GM19438 (cell line): ENCODE measurements at regions not wholly inside any gene's neighbourhood (a gene's known extent, or its start where the extent isn't known, plus 50 kb on each side); places are given as distances from the start of the nearest gene placed in this dataset.

Experiments used
- ATAC-seq: cut with Tn5 transposase; IDR thresholded peaks from one replicate; pipeline ENCODE4 v1.9.1; 2021; ENCODE audit warnings: low read depth; ENCODE audit not compliant: unreplicated experiment

GRCh38 chr3:152051501-152052404 lies 178.3 kb downstream of the SUCNR1 start:
- ATAC-seq: no peak

DNA sequence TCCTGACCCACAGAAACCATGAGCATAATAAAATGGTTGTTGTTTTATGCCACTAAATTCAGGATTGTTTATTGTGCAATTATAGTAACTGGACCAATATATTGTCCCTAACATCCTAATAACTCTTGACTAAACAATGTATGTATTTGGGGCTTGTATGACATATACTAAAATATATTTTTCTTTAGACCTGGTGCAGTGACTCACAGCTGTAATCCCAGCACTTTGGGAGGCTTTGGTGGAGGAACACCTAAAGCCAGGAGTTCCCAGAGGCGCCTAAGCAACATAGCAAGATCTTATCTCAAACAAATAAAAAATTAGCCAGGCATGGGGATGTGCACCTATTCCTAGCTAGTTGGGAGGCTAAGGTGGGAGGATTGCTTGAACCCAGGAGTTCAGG lies 180.4 kb downstream of the SUCNR1 start:
- ATAC-seq: no peak

- peak; percentile 71 for ATAC-seq
Measured at GRCh38 chr3:152054315-152054714, 180.9 kb downstream of the SUCNR1 start.

DNA sequence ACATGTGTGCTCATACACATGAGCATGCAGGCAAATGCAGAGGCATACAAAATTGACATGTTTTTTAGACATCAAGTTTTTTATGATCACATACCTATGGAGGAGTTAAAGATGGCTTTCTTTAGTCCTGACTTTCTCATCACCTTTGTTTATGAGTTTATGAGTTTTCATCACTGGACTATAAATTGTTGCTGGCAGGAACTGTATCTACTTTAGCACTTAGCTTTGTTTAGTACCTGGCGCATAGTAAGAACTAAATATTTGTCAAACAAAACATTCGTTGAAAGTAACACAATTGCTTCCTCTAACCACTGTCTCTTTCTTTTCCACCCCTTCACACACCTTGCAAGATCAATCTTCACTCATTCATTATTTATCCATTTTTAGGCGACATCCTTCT lies 182.6 kb downstream of the SUCNR1 start:
- no peak for ATAC-seq

DNA sequence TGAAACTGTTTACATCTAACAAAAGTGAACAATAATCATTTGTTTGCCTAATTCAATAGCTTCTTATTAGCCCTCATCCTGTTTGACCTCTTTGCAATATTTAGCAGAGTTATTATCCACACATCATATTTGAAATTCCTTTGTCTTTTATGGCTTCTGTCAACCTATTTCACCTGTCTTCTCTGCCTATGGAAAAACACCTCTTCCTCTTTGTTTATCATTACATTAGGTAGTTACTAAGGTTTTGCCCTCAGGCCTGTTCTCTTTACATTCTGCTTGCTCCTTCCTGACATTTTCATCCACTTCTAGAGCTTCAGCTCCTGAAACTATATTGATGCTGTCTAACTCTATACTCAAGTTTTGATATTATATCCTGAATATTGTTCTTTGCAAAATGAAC lies 183.0 kb downstream of the SUCNR1 start:
- no peak for ATAC-seq

GRCh38 chr3:152056987-152057386 lies 183.5 kb downstream of the SUCNR1 start:
- no peak for ATAC-seq

DNA sequence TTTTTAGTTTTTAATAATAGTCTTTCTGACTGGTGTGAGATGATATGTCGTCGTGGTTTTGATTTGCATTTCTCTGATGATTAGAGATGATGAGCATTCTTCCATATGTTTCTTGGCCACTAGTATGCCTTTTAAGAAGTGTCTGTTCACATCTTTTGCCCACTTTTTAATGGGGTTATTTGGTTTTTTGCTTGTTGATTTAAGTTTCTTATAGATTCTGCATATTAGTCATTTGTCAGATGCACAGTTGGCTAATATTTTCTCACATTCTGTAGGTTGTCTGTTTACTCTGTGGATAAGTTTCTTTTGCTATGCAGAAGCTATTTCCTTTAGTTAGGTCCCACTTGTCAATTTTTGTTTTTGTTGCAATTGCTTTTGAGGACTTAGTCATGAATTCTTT lies 185.4 kb downstream of the SUCNR1 start:
- no peak for ATAC-seq

- no peak for ATAC-seq
Measured at GRCh38 chr3:152060701-152061100, 187.3 kb downstream of the SUCNR1 start.

DNA sequence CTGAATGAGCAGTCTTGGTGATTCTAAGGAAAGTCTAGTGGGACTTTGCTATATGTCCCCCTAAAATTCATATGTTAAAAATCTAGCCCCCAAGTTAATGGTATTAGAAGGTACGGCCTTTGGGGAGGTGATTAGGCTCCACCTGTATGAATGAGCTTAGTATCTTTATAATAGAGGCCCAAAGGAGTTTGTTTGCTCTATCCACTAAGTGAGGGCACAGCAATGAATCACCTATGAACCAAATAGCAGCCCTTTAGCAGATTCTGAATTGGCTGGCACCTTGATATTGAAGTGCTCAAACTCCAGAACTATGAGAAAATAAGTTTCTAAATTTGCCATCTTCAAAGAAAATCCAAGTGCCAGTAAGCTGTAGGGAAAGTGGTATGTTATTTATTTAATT lies 187.9 kb downstream of the SUCNR1 start:
- ATAC-seq: no peak

DNA sequence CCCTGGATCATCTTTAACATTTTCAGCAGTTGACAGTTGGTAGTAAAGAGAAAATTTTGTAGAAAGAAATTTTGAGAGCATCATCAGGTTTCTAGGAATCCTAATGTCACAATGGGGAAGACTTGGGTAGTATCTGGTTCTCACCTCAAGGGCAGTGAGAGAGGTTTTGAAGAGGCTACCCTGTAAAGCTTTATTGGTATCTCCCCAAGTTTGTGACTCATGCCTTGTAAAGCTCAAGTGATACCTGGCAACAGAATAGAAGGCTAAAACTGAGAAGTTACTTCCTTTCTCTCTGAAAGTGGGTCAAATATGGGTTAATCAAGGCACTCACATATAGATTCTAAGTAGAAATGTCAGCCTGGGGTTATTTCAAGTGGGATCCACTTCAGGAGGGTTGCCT lies 196.4 kb downstream of the SUCNR1 start:
- ATAC-seq: no peak

GRCh38 chr3:152071315-152071714 lies 197.4 kb upstream of the MBNL1 start:
- ATAC-seq: no peak

DNA sequence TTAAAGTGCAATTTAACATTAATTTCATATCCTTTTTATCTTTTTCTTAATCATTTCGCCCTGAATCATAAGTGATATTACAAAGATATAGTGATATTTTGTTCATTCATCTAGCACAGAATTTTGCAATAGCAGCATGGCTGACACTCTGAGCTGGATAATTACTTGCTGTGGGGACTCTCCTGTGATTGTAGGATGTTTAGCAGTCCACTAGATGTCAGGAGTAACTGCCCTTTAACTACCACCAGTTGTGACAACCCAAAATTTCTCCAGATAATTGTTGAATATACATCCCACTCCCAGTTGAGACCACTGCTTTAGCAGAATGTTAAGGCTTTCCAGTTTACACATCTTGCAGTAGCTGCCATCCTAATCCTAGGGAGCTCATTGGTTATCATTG lies 196.8 kb upstream of the MBNL1 start:
- ATAC-seq: peak; percentile 60

DNA sequence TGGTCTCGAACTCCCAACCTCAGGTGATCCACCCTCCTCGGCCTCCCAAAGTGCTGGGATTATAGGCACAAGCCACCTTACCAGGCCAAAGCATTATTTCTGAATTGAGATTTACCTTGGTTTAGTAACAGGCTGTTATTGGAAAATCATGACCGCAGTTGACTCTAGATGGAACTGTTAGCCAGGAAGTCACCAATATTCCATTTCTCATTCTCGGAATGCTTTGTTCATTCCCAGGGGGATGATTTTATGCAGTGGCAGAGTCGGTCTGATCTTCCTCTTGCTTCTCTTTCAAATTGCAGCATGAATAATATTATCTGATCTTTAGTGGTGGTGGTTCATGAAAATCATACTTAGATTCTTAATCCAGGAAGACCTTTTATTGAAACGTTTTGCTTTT lies 195.5 kb upstream of the MBNL1 start:
- no peak for ATAC-seq

- ATAC-seq: no peak
Measured at GRCh38 chr3:152076148-152076547, 192.6 kb upstream of the MBNL1 start.

DNA sequence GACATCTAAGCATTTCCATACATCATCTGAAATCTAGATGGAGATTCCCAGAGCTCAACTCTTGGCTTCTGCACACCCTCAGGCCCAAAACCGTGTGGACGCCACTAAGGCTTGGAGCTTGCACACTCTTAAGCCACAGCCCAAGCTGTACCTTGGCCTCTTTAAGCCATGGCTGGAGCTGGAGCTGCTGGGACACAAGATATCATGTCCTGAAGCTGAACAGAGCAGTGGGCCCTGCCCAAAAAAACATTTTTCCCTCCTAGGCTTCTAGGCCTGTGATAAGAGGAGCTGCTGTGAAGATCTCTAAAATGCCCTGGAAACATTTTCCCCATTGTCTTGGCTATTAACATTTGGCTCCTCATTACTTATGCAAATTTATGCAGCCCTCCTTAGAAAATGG lies 188.7 kb upstream of the MBNL1 start:
- ATAC-seq: no peak

DNA sequence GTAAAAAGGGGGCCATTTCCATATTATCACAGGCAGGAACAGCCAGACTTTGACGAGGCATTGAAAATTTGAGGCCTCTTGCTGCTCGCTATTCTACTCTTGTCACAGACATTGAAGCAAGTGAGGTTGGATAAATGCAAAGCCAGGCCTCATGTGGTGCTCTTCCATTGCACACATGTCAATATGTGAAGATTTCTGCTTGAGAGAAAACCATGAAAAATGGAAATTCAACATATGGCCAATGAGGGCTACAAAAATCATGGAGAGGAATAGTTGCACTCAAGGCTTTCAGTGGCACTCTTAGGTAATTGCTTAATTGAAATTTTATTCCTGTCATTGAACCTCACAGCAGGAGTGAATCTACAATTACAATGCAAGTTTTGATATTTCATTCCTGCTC lies 185.6 kb upstream of the MBNL1 start:
- no peak for ATAC-seq

DNA sequence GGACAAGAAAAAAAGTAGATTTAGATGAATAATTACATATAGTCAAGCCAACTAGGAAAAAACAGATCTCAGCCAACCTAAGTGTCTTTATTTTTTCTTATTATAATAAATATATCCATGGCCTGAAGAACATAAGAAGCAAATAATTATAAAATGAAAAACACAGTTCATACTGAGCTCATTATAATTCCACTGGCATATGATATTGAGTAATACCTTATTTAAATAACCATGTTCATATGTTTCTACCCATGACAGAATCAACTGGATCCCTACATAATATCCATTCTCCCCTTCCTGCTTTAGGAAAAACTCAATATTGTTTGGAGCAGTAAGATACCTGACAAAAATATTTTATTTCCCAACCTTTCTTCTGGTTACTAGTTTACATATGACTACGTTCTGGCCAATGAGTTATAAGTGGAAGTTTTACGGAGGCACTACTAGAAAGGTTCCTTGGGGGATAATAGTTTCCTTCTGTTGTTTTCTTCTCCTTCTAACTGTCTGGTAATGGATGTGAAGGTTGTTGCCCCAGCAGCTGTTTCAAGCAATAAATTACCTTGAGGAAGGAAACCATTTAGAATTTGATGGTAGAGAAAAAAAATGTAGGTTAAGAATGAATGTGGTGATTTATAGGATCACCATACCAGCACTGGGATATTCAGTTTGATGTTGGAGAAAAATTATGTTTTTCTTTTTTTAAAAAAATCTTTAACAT lies 184.1 kb upstream of the MBNL1 start:
- no peak for ATAC-seq

DNA sequence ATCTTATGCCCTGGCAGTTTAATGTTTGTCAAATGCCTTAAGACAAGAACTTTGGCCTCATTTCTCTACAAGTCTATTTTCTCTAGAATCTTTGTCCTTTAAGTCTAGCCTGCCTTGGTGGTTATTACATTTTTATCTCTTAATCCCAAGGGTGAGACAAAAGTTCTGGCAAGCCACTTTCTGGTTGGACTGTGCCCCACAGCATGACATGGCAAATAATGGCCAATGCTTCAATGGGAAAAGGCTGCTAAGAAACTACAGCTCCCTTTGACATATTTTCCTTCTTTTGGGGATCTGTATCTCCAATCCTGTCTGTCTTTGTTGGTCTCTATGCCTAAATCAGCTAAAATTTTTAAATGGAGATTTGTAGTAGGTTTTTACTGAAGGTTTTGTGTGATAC lies 181.6 kb upstream of the MBNL1 start:
- no peak for ATAC-seq

- no peak for ATAC-seq
Measured at GRCh38 chr3:152089528-152089927, 179.2 kb upstream of the MBNL1 start.

DNA sequence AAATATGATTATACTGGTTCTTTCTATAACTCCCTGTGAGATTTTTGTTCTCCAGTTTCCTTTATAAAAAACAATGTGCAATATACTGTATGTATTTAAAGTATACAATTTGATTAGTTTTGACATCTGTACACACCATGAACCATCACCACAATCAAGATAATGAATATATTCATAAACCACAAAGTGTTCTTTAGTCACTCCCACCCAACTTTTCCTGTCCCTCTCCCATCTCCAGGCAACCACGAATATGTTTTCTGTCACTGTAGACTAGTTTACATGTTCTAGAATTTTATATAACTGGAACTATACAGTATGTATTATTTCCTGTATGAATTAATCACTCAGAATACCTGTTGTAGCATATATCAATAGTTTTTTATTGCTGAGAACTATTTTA lies 177.0 kb upstream of the MBNL1 start:
- ATAC-seq: no peak

GRCh38 chr3:152093901-152094300 lies 174.8 kb upstream of the MBNL1 start:
- ATAC-seq: no peak

DNA sequence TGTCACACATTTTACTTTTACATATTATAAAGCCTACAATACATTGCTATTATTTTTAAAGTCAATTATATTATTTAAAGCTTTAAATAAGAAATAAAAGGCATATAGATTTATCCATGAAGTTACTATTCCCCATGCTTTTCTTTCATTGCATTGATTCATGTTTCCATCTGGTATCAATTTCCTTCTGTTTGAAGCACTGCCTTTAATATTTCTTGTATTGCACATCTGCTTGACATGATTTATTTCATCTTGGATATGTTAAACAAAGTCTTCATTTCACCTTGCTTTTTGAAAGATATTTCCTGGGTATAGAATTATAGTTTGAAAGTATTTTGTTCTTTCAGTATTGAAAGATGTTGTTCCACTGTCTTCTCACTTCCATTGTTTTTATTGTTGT lies 174.3 kb upstream of the MBNL1 start:
- no peak for ATAC-seq
